ENCODE measurements at regions not wholly inside any gene's neighbourhood (a gene's known extent, or its start where the extent isn't known, plus 50 kb on each side); places are given as distances from the start of the nearest gene placed in this dataset.

GRCh38 chr6:140576004-140576555 lies 1201.6 kb upstream of the CITED2 start:
- ChIA-PET POLR2A (ENCODE audit: low non-redundant PET) (no interaction called here), CTCF (no interaction called here)
- Histone ChIP-seq H3K27ac (ENCODE audit: low read depth, low read length, poor library complexity, severe bottlenecking) (no peak overlapping the region), H3K9me3 (ENCODE audit: low read depth, low read length, poor library complexity, severe bottlenecking) (no peaks in the 10 kb centered on the region), H3K36me3 (ENCODE audit: insufficient read depth, low read length, poor library complexity, severe bottlenecking) (no peaks in the 10 kb centered on the region), H3K27me3 (replicated peaks; ENCODE audit: insufficient read depth, low read depth, low read length, poor library complexity) (no peaks in the 10 kb centered on the region), H3K4me3 (ENCODE audit: low read depth, low read length, poor library complexity, severe bottlenecking) (no peak overlapping the region), H3K4me1 (ENCODE audit: insufficient read depth, low read length, poor library complexity, severe bottlenecking) (peaks cover 22% of the 10 kb centered on the region)
- TF ChIP-seq CTCF (conservative IDR thresholded peaks at IDR 0.05; ENCODE audit: low read depth, low read length) = no peak
- TF ChIP-seq EZH2 (IDR thresholded peaks at IDR 0.05; ENCODE audit: borderline replicate concordance, low read depth, low read length, poor library complexity, severe bottlenecking) = no peak
- intact Hi-C loops (cut with micrococcal nuclease; ENCODE audit: unreplicated experiment) = no loop called here
- DNase-seq (ENCODE audit: low spot score) = no peak
- no TSS peak for BruUV-seq (replicated peaks)

GRCh38 chr6:140572867-140573266 lies 1198.4 kb upstream of the CITED2 start:
- no peaks in the 10 kb centered on the region for H3K27me3 ChIP-seq (replicated peaks; ENCODE audit: insufficient read depth, low read depth, low read length, poor library complexity)
- CTCF ChIA-PET = no interaction called here
- peaks cover 4% of the 10 kb centered on the region for H3K36me3 ChIP-seq (ENCODE audit: insufficient read depth, low read length, poor library complexity, severe bottlenecking)
- peaks cover 22% of the 10 kb centered on the region for H3K4me1 ChIP-seq (ENCODE audit: insufficient read depth, low read length, poor library complexity, severe bottlenecking)
- TF ChIP-seq CTCF (conservative IDR thresholded peaks at IDR 0.05; ENCODE audit: low read depth, low read length) = no peak
- no peak for TF ChIP-seq EZH2 (IDR thresholded peaks at IDR 0.05; ENCODE audit: borderline replicate concordance, low read depth, low read length, poor library complexity, severe bottlenecking)
- H3K27ac ChIP-seq (ENCODE audit: low read depth, low read length, poor library complexity, severe bottlenecking) = peak overlapping the region; percentile 76
- intact Hi-C loops (cut with micrococcal nuclease; ENCODE audit: unreplicated experiment) = no loop called here
- H3K4me3 ChIP-seq (ENCODE audit: low read depth, low read length, poor library complexity, severe bottlenecking) = no peak overlapping the region
- no peaks in the 10 kb centered on the region for H3K9me3 ChIP-seq (ENCODE audit: low read depth, low read length, poor library complexity, severe bottlenecking)
- no peak for DNase-seq (ENCODE audit: low spot score)
- no TSS peak for BruUV-seq (replicated peaks)
- POLR2A ChIA-PET (ENCODE audit: low non-redundant PET) = interaction anchor here (0.6 kb wide), 1 partner anchor 201 kb away, joined by 4 read pairs; no protein-coding TSS in a partner anchor

GRCh38 chr6:140572129-140572528 lies 1197.7 kb upstream of the CITED2 start:
- Histone ChIP-seq H3K4me3 (ENCODE audit: low read depth, low read length, poor library complexity, severe bottlenecking) (no peak overlapping the region), H3K27ac (ENCODE audit: low read depth, low read length, poor library complexity, severe bottlenecking) (peak overlapping the region; percentile 76), H3K36me3 (ENCODE audit: insufficient read depth, low read length, poor library complexity, severe bottlenecking) (peaks cover 4% of the 10 kb centered on the region), H3K9me3 (ENCODE audit: low read depth, low read length, poor library complexity, severe bottlenecking) (no peaks in the 10 kb centered on the region), H3K4me1 (ENCODE audit: insufficient read depth, low read length, poor library complexity, severe bottlenecking) (peaks cover 25% of the 10 kb centered on the region), H3K27me3 (replicated peaks; ENCODE audit: insufficient read depth, low read depth, low read length, poor library complexity) (no peaks in the 10 kb centered on the region)
- DNase-seq (ENCODE audit: low spot score) = peak; percentile 89
- ChIA-PET POLR2A (ENCODE audit: low non-redundant PET) (no interaction called here), CTCF (no interaction called here)
- no TSS peak for BruUV-seq (replicated peaks)
- TF ChIP-seq EZH2 (IDR thresholded peaks at IDR 0.05; ENCODE audit: borderline replicate concordance, low read depth, low read length, poor library complexity, severe bottlenecking) (no peak), CTCF (conservative IDR thresholded peaks at IDR 0.05; ENCODE audit: low read depth, low read length) (no peak)
- intact Hi-C loops (cut with micrococcal nuclease; ENCODE audit: unreplicated experiment) = no loop called here

All from A673 (cell line).